ENCODE measurements at regions not wholly inside any gene's neighbourhood (a gene's known extent, or its start where the extent isn't known, plus 50 kb on each side); places are given as distances from the start of the nearest gene placed in this dataset.

GRCh38 chr9:13552606-13553215, 273.2 kb upstream of the MPDZ start:
- DNase-seq (ENCODE audit: low spot score) = no peak

DNA sequence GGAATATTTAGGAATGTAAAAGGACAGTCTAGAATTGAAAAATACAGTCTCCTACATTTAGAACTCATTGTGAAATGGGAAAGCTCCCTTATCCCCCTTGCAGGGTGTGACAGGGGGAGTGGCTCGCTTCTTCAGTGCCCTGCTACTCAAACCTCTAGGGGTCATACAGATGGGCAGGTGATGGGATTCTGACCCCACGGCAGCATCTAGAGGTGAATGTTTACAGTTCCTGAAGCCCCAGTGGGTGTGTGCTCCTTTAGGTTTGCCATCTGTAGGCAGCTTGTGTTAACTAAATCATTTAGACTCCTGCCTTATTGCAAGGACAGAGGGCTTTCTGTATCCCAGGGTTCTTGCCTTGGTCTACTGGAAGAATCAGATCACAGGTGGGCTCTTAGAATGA, 271.0 kb upstream of the MPDZ start:
- no peak for DNase-seq (ENCODE audit: low spot score)

DNA sequence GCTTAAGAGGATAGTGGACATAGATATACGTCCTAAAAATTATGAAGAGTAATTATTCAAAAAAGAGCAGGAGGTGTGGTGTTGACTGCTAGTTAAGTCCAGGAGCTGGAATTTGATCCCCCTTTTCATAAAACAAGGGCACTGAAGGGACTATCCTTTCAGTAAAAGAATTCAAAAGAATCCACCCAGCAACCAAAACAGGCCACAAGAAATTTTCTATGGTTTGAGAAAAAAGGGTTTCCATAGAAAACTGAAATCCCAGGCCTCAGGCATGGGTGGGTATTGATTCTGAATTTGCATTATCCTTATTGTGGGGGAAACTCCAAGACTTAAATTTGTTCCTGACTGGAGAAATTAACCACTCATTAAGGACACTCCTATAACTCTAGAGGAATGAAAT, 269.0 kb upstream of the MPDZ start:
- DNase-seq (ENCODE audit: low spot score) = no peak

GRCh38 chr9:13535141-13535540, 255.6 kb upstream of the MPDZ start:
- DNase-seq (ENCODE audit: low spot score) = no peak

GRCh38 chr9:13534006-13534405, 254.5 kb upstream of the MPDZ start:
- no peak for DNase-seq (ENCODE audit: low spot score)

- no peak for DNase-seq (ENCODE audit: low spot score)
These were observed 252.9 kb upstream of the MPDZ start for GRCh38 chr9:13532407-13532806.

DNA sequence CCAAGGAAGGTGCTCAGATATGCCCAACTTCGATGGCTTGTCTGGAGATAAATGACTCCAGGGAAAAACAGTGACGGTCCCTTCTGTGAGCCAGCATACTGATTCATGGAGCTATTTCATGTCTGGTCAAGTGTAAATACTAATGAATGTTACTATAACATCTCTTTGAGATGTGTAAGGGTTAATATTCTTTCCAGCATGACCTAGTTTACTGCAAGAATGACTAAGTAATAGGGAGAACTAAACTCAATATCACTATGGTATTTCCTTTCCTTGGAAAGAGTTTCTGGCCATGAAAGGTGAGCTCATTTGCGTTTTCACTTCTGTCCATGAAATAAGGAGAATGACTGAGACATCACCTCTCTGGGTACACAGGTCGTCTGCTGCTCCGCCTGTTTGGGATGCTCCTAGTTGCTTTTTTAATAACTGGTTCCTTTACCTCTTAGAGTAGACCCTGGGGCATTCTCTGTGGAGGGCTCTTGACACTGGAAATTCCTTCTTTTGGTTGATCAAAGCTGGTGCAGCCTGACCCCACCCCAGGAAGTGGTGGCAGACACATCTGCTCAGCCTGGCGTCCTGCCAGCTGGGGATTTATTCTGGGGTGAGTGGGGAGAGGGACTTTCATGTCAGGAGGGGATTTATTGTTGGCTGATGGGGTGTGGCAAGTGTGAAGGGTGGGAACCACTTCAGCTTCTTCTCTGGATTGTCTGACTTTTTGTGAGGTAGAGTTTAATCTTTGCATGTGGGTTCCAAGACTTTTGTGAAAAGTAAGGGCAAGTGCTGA, 250.0 kb upstream of the MPDZ start:
- no peak for DNase-seq (ENCODE audit: low spot score)

DNA sequence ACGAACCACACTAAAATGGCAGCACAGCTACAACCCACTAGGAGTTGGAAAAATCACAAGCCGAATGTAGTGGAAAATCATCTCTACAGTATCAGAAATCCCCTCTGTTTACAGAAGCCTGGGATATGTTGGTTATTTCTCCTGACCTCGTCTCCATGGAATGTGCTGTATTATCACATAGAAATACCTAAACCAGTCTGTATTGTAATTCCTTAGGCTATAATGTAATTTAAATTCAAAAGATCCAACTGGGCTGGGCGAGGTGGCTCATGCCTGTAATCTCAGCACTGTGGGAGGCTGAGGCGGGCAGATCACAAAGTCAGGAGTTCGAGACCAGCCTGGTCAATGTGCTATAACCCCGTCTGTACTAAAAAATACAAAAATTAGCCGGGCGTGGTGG, 244.8 kb upstream of the MPDZ start:
- DNase-seq (ENCODE audit: low spot score) = no peak

DNA sequence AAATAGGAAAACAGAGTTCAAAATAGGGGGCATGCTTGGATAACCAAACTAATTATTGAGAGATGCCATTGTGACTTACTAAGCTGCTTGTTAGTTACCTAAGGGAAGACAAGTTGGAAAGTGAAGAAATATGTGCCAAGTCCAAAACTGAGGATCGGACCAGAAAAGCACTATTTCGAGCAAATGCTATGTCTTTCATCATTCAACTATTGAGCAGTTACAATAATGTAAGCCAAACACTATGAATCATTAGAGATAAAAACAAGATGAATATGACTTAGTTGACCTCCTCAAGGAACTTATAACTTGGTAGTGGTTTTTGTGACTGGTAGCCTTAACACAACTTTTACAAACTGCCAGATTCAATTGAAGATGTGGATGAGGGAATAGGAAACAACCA, 240.6 kb upstream of the MPDZ start:
- no peak for DNase-seq (ENCODE audit: low spot score)

DNA sequence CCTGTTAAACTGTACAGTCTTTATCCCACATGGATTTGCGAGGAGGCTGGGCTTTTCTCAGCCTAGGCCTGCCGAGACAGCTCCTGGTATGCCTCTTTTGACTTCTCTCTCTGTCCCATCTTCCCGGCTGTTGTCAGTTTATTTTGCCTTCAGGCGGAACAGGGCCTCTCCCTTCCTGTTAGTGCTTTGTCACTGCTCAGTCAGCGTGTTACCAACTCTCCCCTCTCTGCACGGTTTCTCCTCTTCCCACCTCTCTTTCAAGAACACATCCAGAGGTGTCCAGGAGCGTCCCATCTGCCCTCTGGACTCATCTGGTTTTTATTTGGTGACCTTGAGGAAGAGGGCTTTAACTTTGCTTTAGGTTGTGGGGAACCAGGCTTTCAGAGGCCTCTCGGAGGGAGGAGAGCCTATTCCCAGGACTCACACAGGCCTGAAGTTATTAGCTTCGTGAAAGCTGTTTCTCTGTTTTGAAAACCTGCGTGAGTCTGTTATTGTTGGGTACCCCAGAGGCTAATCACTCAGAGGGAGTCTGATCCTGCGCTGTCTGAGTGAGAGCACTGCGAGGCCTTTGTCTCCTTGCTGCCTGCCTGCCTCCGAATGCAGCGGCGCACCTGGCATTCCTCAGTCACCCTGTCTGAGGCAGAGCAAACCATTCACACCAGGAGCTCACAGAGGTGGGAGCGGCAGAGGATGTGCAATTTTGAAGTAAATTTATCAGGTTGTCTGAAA, 234.4 kb upstream of the MPDZ start:
- DNase-seq (ENCODE audit: low spot score) = peak; percentile 77

DNA sequence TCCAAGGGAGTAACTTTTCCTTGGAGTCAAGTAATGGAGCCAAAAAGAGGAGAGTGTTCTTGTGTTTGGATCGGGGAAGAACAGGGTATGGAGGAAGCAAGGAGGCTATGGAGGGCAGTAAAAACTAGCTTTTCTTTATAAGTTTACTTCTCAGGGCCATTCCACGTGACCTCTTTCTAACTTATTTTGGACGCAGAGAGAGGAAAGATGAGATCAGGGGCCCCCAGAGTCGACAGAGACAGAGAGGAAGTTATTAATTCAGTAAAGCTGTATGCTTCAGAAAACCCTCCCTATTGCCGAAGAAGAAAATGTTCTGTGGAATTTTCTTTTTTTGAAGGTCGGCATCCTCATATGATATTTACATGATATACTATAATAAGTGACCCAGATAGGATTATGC, 233.8 kb upstream of the MPDZ start:
- no peak for DNase-seq (ENCODE audit: low spot score)

GRCh38 chr9:13508681-13509080, 229.2 kb upstream of the MPDZ start:
- no peak for DNase-seq (ENCODE audit: low spot score)

DNA sequence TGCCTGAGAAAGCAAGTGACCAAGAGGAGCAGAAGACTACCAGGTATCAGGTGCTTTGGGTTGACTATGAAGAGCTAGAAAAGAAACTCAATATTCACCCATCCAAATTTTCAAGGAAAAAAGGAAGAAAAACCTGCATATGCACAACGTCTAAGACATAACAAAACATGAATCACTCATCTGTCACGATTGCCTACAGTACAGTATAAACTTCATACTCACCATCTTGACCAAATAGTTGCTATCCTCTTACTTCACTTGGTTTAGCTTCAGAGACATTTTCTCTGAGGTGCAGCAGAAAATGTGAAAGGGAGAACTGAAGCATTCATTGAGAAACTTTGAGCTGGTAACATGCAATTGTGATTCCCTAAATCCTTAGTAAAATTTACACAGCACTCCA, 228.6 kb upstream of the MPDZ start:
- DNase-seq (ENCODE audit: low spot score) = no peak

DNA sequence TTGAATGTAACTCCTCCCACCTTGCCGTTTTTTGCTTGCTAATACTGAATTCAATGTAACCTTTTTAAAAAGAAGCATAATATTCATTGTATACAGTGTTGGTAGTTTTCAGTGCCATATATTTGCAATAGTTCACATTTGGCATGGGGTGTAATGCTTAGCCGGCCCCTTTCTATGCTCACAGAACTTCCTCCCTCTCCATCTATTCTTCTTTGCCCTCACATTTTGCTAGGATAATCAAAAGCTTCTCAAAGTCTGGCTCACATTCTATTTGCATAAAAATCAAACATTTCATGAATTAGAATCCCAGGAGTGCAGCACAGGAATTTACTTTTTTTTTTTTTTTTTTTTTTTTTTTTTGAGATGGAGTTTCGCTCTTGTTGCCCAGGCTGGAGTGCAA, 226.3 kb upstream of the MPDZ start:
- no peak for DNase-seq (ENCODE audit: low spot score)

GRCh38 chr9:13503599-13503998, 224.1 kb upstream of the MPDZ start:
- DNase-seq (ENCODE audit: low spot score) = no peak

DNA sequence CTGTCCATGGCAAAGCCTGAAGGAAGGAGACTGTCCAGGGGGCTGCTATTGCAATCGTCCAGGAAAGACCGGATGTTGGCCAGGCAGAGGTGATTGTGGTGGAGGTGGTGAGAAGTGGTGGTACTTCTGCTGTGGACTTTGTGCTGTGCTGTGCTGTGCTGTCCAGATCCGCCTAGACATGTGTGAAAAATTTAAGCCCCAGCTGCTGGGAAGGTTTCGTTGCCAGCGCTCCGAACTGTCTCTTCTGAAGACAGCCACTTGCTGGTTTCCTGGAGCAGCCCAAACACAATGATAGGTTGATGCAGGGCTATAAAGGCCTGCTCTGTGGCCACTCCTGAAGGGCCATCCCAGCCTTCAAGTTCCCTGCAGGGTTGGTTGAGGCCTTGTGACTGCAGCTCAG, 223.0 kb upstream of the MPDZ start:
- no peak for DNase-seq (ENCODE audit: low spot score)

DNA sequence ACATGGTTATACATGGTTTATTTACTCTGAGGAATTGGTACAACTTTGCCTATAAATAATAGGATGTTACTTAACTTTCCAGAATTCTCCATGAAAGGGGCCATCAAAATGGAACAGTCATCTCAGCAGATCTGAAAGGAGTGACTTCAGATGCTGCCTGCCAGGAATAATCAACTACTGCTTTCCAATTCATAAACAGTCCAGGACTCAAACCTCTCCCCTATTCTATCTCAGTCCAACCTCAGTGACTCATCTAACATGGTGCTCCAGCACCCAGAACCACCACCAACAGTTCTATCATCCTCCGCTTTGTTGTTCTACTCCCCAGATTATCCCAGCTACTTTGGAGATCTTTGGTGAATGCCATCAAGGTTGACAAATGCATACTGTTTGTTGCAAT, 221.5 kb upstream of the MPDZ start:
- no peak for DNase-seq (ENCODE audit: low spot score)

GRCh38 chr9:13500034-13500433, 220.5 kb upstream of the MPDZ start:
- DNase-seq (ENCODE audit: low spot score) = no peak

DNA sequence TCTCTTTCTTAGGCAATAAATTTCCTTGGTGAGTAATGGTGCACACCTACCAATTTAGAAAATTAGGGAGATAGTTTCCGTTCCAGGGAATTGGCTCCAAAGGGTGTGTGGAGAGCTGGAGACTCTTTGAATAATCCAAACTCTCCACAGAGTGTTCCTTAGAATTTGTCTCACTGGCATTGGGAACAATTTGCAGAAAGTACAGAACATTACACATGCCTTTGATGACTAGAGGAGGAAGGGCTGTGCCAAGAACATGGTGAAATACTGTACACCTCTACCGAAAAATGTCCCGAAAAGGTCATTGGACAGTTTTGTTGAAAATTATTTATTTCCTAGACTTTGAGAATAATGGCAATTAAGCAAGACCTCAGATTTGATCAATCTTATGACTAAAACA, 214.2 kb upstream of the MPDZ start:
- no peak for DNase-seq (ENCODE audit: low spot score)

- DNase-seq (ENCODE audit: low spot score) = no peak
These were observed 212.3 kb upstream of the MPDZ start for GRCh38 chr9:13491493-13492424.

- no peak for DNase-seq (ENCODE audit: low spot score)
These were observed 211.6 kb upstream of the MPDZ start for GRCh38 chr9:13491138-13491492.

DNA sequence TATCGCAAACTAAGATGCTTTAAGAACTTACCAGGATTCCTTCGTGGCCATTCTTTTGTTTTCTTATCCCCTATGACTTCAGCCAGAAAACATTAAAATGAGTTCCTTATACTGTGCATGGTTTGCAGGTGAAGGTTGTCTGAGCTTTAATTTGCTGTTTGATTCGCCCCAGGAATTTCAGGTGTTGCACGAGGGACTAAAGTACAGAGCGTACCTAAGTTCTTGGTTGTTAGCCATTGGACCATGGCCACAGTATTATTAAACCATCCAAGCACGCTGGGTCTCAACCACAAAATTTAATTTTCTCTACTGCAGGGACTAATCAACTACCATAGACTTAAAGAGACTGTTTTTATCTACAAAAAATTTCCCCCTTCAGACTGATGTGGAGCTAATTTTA, 208.4 kb upstream of the MPDZ start:
- DNase-seq (ENCODE audit: low spot score) = no peak

Measured in left forelimb (tissue), 1 donor.